Hepatocyte (in vitro differentiated cells): ENCODE measurements at regions not wholly inside any gene's neighbourhood (a gene's known extent, or its start where the extent isn't known, plus 50 kb on each side); places are given as distances from the start of the nearest gene placed in this dataset.

Source experiments
- EZH2 ChIP-seq: fragments of 200-600 bp; sonication (generic); IDR thresholded peaks from 2 replicates; pipeline ENCODE4 v1.6.1; 2016; ENCODE audit warnings: antibody characterized with exemption, mild to moderate bottlenecking, borderline replicate concordance
- EZH2phosphoT487 ChIP-seq: fragments of 200-600 bp; sonication (generic); IDR thresholded peaks from one replicate; pipeline ENCODE4 v1.6.1; 2018; ENCODE audit warnings: antibody characterized with exemption, mild to moderate bottlenecking, low read depth, moderate library complexity; ENCODE audit not compliant: unreplicated experiment, severe bottlenecking
- TF ChIP-seq, protein P1 (sequence below): fragments of 200-600 bp; sonication (generic); IDR thresholded peaks from 2 replicates; pipeline ENCODE4 v1.5.1; 2016; ENCODE audit warnings: antibody characterized with exemption, mild to moderate bottlenecking; ENCODE audit not compliant: poor library complexity

DNA sequence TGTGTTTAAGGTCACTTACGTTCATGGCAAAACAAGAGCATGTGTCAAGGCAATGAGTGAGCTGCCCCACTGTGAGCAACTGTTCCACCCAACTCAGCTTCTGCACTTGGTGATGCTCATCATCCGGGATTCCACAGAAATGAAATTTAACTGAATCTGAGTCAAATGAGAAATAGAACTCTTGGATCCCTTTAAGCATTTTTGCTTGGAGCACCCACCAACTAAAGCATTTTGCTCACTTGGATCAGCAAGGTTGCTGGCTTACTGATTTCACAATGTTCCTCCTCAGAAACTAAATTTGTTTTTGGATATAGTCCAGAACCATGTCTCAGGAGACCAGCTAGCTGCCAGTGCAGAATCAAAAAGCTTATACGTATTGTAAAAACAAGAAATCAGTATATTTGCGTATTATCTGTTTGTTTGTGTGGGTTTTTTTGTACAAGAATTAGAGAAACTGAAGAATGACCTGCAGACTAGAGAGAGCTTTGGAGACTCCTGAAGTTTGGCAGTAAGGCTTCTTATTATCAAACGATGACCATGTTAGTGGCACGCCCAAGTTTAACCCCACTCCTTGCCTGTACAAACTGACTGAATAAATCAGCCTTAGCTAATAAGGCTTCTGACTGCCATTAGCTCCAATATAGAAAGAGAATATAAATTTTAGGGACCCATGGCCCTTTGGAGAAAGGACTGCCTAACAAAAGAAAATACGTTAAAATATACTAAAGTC lies 153.8 kb upstream of the FST start:
- TF ChIP-seq, protein P1, sequence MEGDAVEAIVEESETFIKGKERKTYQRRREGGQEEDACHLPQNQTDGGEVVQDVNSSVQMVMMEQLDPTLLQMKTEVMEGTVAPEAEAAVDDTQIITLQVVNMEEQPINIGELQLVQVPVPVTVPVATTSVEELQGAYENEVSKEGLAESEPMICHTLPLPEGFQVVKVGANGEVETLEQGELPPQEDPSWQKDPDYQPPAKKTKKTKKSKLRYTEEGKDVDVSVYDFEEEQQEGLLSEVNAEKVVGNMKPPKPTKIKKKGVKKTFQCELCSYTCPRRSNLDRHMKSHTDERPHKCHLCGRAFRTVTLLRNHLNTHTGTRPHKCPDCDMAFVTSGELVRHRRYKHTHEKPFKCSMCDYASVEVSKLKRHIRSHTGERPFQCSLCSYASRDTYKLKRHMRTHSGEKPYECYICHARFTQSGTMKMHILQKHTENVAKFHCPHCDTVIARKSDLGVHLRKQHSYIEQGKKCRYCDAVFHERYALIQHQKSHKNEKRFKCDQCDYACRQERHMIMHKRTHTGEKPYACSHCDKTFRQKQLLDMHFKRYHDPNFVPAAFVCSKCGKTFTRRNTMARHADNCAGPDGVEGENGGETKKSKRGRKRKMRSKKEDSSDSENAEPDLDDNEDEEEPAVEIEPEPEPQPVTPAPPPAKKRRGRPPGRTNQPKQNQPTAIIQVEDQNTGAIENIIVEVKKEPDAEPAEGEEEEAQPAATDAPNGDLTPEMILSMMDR: no peak
- no peak for TF ChIP-seq EZH2phosphoT487
- TF ChIP-seq EZH2: no peak
